T-helper 1 cell (primary cell): ENCODE measurements at regions not wholly inside any gene's neighbourhood (a gene's known extent, or its start where the extent isn't known, plus 50 kb on each side); places are given as distances from the start of the nearest gene placed in this dataset.
"Not testable (repeated sequence)": the region's sequence is repeated elsewhere in the genome, so short reads cannot be mapped to it uniquely, and the experiment has no call there.

Experiments
- DNase-seq, 5 donors: peaks; one replicate each; pipeline ENCODE4 v3.0.0-alpha.2; 2012 to 2020

DNA sequence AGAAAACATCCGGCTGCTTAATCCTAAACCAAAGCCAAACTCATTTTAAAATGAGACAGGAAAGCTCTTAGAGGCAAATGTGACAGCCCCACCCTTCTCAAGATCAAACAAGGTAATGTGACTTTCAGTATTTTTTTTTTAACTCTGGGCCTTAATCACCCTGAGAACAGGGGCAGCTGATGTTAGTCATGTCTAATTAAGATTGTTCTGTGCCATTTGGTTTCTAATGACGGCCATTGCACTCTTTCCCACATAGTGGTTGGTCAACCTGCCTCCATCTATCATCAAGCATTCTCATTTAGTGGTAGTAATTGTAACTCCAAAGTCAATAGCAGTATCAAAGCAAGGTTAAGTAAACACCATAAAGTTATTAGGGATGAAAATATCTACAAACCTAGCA, 191.6 kb upstream of the EXOC2 start:
- DNase-seq, result no peak

DNA sequence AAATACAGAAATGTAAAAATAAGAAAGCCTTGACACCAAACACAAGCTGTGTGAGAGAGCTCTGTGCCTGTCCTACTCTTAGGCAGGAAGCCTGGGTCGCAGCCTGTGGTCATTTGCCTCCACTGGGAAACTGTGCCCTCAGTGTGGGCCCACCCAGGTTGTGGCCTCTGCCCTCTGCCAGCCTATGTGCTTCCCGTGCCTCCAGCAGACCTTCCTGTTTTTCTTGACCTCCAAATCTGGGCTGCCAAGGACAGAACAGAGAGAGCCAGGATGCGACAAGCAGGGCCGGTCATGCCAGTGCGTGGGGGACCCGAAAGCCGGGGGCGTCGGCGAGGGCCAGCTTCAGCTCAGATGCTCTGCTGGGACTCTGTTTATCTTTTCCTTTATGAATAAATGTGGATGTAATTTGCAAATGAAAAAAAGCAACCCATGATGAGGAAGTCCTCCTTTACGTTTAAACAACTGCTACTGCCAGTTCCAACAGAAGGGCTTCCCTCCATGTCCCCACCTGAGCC, 189.2 kb upstream of the EXOC2 start:
- DNase-seq, result no peak

DNA sequence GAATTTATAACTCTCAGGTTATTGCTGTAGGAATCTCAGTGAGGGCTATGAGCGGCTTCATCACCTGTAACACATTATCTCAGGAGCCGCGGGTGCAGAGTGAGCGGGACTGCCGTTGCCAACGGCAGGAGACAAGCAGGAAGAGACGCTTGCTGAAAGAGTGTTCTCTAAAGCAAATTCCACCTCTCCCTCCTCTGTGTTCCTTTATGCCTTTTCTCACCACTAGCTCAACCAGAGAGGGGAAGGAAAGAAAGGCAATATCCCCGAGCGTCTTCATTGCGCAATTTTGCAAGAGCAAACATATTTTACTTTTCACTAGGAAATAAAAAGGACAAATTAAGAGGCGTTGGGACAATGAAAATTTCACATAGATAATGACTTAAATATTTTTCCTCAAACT, 185.2 kb upstream of the EXOC2 start:
- DNase-seq, result no peak

DNA sequence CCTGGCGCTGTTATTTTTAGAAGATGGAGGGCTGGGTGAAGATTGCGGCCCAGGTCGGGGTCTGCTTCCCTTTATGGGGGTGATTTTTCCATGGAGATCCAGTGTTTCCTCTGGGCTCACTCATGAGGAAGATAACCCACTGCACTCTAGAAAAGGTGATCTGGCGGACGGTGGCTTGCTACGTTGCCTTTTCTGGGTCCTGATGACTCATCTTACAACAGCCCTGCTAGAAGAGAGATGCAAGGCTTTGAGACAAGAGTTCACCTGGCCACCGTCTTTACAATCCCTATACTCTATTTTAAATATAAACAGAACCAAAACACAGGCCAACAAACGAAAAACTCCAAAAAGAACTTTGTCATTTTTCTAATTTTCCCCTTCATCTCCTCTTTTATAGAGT, 182.1 kb upstream of the EXOC2 start:
- no peak for DNase-seq

DNA sequence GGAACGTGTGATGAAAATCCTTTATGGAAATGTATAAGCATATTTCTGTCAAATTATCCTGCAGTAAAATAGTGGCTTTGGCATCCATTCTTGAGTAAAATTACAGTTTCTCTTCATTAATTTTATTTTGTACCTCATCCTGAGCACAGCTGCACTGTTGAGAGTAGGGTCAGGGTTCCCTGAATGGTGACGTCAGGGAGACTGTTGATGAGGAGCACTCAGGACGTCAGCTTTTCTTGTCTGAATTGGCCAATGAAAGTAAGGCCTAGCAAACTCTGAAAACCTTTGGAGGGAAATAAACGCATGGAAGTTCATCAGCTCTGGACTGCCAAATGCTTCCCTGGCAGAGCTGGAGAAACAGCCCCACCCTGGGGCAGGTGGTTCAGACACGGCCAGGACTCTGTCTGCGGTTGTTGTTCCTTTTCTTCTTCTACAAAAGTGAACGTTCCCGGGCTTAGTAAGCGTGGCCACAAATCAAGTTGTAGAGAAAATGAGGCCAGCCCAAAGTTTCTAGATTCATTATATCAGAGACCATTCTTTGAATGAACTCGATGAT, 179.7 kb upstream of the EXOC2 start:
- no peak for DNase-seq

DNA sequence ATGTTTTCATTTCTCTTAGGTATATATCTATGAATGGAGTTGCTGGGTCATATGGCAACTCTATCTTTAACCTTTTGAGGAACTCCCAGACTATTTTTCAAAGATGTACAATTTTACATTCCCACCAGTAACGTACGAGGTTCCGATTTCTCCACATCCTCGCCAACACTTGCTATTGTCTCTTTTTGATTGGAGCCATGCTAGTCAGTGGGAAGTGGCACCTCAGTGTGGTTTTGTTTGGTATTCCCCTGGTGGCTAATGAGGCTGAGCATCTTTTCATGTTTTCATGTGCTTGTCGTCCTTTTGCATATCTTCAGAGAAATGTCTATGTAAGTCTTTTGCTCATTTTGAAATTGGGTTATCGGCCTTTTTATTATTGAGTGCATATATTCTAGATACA, 178.6 kb upstream of the EXOC2 start:
- DNase-seq, result no peak

DNA sequence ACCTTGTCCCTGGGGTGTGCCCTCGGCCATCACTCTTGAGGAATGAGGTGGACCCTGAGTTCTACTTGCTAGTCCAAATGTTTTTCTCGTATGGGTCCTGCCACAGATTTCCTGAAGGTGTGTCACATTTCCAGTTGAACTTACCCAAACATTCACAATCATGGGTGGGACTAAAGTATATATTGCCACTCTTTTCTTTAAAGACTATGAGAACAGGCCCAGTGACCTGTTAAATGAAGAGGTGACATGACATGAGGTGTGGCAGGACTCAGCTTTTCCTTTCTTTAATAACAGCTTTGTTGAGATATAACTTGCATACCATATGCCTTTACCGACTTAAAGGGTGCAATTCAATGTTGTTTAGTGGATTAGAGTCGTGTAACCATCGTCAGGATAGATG, 177.2 kb upstream of the EXOC2 start:
- DNase-seq, result no peak

DNA sequence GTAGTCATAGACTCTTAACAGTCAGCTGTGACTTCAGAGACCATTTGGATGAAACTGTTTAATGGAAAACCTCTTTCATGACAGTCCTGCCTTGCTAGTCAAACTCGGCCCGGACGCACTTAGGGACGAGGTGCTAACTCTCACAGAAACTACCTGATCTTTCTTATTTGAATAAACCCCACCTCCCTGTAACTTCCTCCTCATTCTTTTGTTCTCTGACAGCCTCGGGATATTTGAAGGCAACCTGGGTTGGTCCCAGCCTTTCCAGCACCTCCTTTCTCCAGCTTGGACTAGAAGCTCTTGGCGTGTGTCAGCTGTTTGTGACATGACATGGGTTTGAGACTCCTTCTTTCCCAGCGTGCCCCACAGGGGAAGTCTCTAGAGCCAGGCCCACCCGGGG, 175.3 kb upstream of the EXOC2 start:
- DNase-seq, result no peak

DNA sequence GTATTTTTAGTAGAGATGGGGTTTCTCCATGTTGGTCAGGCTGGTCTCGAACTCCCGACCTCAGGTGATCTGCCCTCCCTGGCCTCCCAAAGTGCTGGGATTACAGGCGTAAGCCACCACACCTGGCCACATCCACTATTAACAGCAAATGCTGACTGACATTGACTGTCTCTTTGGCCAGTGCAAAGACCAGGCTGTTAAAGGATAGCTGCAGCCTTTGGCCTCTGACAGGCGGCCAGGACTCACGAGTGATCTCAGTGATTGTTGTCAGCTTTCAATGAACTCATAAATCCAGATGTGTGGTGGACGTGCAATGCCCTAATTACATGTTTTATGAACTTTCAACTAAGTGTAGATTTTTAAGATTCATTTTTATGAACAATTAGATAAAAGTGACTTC, 174.4 kb upstream of the EXOC2 start:
- no peak for DNase-seq

DNA sequence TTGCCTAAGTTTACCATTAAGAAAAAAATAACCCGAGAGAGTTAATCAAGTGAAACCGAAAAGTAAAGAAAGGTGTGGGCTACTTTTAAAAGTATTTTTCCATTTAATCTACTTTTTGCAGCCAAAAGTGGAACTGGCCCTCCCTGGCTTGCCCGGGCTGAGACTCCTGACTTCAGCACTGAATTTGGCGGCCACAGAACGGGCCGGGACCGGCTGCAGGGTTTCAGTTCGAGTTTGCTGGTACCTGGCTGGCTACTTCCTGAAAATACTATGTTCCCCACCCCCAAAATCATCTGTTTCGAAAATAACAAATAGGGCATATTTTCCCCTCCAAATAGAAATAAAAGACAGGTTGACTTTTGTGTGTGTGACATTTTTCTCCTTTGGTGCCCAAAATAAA, 173.4 kb upstream of the EXOC2 start:
- DNase-seq, result no peak

DNA sequence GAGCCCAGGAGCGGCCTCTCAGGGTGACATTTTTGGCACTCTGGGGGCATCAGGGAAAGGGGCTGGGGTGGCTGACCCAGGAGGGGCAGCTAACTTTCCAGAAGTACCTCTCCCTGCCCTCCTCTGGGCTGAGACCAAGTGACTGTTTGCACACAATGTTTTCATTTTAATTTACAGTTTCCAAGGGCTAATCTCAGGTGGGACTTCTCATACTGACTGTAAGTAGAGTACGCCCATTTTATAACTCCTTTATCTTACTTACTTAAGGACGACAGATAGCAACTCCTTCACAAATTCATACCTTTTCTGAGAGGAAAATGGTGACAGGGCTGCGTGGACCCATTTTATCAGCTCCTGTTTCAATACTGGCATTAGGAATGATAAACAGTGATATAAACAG, 172.9 kb upstream of the EXOC2 start:
- no peak for DNase-seq

DNA sequence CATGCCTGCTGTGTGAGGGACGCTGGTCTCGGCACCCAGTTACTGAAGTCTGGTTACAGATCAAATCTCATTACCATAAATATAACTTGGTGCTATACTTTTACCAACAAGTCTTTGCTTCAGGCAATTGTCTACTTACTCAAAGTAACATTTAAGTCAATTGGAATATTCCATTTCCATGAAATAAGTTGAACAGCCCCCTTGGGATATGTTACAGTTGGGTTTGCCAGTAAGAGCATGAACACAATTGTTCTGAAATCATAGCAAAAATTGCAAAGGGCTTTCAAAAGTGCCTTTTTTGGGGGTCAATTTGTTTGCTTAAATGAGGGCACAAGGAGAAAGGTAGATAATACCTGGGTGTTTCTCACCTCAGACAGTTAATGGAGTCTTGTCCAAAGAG, 170.9 kb upstream of the EXOC2 start:
- no peak for DNase-seq

DNA sequence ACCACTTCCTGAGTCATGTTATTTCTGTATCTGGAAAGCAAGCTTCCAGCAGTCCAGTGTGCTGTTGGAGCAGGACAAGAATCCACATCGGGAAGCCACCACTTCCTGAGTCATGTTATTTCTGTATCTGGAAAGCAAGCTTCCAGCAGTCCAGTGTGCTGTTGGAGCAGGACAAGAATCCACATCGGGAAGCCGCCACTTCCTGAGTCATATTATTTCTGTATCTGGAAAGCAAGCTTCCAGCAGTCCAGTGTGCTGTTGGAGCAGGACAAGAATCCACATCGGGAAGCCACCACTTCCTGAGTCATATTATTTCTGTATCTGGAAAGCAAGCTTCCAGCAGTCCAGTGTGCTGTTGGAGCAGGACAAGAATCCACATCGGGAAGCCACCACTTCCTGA, 170.2 kb upstream of the EXOC2 start:
- DNase-seq, result not testable (repeated sequence)

DNA sequence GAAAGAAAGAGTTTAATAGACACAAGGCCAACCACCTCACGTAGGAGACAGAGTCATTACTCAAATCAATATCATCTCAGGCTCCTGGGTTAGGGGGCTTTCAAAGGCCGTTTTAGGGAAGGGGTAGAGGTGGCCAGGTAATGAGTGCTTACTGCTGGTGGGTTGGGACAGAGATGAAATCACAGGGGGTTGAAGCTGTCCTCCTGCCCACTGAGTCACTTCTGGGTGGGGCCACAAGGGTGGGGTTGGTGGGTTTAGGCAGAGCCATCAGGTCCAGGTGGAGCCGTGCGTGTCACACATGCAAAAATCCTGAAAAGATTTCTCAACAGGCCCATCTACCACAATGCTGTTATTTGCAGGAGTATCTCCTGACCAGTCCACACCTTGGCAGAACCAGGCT, 167.0 kb upstream of the EXOC2 start:
- no peak for DNase-seq

DNA sequence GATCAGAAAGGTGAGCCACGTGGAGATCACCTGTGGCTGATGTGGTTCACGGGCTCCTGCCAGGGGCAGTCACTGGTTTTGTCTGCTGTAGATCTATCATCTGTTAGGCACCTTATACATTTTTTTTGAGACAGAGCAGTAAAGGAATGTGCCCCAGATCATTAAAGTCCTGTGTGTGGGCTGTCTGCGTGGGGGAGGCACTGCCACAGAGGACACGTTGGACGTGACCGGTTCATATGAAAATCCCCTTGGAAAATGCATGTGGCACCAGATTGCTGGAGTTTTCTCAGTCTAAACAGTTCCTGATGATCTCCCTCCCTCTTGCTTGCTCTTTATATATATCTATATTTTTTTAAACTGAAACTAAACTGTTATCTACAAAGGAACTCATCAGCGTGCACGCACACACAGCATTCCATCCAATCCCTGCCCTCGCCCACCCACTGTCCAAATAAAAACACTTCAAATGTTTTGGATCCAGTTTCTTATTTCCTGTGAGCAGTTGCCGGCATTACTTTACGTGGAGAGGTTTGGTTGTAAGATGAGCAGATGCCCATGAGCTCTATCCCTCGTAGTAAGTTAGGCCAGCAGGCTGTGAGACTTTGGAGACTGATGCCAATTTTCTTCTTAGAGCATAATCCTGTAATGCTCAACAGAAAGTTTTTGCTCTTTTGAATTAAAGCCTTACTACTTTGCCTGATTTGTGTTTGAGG, 161.6 kb upstream of the EXOC2 start:
- no peak for DNase-seq

DNA sequence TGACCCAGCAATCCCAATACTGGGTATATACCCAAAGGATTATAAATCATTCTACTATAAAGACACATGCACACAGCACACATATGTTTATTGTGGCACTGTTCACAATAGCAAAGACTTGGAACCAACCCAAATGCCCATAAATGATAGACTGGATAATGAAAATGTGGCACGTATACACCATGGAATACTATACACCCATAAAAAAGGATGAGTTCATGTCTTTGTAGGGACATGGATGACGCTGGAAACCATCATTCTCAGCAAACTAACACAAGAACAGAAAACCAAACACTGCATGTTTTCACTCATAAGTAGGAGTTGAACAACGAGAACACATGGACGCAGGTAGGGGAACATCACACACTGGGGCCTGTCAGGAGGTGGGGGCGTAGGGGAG, 159.3 kb upstream of the EXOC2 start:
- not testable (repeated sequence) for DNase-seq

DNA sequence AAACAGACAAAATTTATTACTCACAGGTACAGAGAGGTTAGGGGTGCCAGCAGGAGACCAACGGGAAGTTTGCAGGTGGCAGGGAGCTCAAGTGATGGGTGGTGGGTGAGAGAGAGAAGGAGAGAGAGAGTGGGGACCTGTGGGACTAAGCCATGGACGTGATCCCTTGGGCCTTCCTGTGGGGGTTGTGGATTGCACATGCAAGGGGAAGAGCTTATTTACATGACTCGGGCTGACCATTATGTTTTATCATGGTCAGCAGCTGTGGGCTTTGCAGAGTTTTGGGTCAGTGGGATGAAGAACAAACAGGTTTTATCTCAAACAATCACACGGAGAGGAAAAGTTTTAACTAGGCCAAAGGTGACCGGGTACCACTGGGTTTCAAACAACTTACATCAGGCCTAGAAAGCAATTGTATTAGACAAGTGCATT, 156.2 kb upstream of the EXOC2 start:
- DNase-seq, result no peak

DNA sequence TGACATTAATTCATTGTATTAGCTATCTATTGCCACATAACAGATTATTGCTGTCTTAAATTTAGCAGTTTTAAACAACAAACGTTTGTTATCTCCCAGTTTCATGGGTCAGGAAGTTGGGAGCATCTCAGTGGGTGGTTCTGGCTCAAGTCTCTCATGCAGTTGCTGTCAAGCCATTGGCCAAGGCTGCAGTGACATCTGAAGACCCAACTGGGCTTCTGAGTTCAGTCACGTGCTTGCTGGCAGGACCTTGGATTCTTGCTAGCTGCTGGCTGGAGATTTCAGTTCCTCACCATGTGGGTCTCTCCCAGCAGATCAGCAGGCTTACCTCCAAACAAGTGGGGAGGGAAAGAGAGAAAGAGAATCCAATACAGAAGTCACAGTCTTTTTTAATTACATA, 152.6 kb upstream of the EXOC2 start:
- DNase-seq, result no peak

DNA sequence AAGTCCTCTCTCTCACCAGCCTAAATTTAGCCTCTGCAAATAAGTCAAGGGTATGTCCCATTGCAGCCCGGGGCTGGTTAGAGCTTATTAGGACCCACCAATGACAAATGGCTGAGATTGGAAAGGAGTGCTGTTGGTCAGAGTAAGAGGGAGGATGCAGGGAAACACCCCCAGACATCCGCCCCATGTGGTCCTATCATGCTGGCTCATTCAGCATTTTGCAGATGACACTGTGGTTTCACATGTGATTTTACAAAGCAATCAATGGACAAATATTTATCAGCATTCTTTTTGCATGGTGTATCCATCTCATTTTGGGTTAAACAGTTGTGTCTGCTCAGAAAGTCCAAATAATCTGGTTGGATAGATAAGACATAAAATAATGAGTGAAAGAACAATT, 152.2 kb upstream of the EXOC2 start:
- DNase-seq, result no peak

DNA sequence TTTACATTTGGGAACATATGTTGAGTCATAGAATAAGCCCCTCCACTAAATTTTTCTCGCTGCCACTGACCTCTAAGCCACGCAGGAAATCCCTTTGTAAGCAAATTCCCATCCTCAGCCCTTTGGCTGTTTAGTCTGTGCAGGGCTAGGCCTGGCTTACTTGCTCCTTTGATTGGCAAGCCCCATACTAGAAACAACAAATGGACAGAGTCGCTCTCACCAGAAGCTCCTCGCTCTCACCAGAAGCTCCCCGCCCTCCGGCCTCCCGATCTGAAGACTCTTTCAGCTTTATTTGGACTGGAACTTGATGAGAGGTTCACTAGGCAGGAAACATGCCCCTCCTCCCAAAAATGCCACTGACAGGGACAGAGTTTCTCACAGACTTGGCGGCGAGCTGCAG, 149.2 kb upstream of the EXOC2 start:
- DNase-seq, result no peak

DNA sequence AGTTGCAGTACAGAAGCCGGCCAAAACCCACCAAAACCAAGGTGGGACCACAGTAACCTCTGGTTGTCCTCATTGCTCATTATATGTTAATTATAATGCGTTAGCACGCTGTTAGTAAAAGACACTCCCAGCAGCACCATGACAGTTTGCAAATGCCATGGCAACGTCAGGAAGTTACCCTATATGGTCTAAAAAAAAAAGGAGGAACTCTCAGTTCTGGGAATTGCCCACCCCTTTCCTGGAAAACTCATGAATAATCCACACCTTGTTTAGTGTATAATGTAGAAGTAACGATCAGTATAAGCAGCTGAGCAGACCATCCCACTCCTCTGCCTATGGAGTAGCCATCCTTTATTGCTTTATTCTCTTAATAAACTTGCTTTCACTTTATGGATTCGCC, 148.6 kb upstream of the EXOC2 start:
- no peak for DNase-seq

DNA sequence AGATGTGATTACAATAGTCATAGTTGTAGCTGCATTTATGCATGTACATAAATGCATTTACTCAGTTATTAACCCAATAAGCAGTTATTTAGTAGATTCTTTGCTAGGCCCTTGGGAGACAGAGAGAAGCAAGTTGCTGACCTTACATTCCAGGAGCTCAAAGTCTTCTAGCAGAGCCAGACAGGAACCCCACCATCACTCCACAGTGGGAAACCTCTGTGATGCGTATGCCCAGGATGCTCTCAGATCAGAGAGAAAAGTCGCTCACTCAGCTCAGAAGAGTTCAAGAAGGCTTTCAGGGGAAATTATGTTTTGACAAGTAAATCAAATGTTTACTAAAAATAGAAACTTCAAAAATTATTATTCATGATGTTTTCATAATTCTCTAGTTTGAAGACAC, 146.3 kb upstream of the EXOC2 start:
- no peak for DNase-seq

DNA sequence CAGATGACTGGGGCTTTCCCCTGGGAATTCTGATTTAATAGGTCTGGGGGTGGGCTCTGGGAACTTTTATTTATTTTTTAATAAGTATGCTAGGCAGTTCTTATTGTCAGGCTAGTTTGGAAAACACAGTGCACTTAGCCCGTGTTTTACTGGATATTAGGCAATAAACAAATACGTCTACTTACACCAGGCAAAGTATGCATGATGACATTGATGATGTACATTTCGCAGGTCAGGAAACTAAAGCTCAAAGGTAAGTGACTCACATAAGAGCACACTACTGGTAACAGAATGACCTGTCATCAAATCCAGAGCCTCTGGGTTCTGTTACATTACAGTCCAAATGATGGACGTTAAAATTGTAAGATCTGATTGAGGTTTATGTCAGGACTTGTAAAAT, 144.4 kb upstream of the EXOC2 start:
- no peak for DNase-seq

DNA sequence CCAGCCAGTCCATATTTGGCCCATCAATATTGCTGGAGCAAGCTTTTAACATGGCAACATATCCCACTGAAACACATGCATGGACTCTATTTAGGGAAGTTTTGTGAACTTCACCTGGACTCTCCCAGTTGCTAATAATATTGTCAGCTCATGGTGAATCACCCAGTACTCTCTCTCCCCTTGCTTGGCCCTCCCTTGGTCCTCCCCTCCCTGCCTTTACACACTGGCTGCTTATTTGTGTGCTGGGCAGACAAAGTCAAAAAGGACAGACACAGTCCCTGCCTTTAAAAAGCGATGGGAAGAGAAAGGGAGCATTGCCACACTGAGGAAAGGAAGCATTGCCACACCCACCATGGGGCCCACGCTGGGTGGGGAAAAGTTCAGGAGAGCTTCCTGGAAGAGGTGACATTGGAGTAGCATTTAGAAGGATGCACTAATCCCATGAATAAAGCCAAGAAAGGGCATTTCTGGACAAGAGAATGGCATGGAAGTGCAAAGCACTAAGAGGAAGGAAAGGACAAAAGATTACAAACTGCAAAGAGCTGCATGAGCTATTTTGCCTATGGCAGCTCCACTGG, 143.4 kb upstream of the EXOC2 start:
- DNase-seq, result no peak
